Smooth muscle cell (in vitro differentiated cells): ENCODE measurements at regions not wholly inside any gene's neighbourhood (a gene's known extent, or its start where the extent isn't known, plus 50 kb on each side); places are given as distances from the start of the nearest gene placed in this dataset.
"Not testable (repeated sequence)": the region's sequence is repeated elsewhere in the genome, so short reads cannot be mapped to it uniquely, and the experiment has no call there.

Experiments used
- DNase-seq: peaks from one replicate; lab custom pipeline; 2025; ENCODE audit not compliant: unreplicated experiment; lab: John Stamatoyannopoulos, UW
- H2AFZ ChIP-seq: fragments of 200-600 bp; sonication (generic); 2 replicates; pipeline ENCODE4 v1.6.0; 2016; ENCODE audit warnings: antibody characterized with exemption, low read depth, mild to moderate bottlenecking
- H3F3A ChIP-seq: fragments of 200-600 bp; sonication (generic); 2 replicates; pipeline ENCODE4 v1.6.0; 2017; ENCODE audit warnings: antibody characterized with exemption, low read depth
- H3K27ac ChIP-seq: fragments of 200-600 bp; sonication (generic); 2 replicates; pipeline ENCODE4 v1.5.1; 2016; ENCODE audit warnings: low read depth, mild to moderate bottlenecking
- H3K27me3 ChIP-seq: fragments of 200-600 bp; sonication (generic); 2 replicates; pipeline ENCODE4 v1.6.1; 2016; ENCODE audit warnings: low read depth, mild to moderate bottlenecking
- H3K36me3 ChIP-seq: fragments of 200-600 bp; sonication (generic); 2 replicates; pipeline ENCODE4 v1.5.1; 2016; ENCODE audit warnings: low read depth
- H3K4me1 ChIP-seq: fragments of 200-600 bp; sonication (generic); 2 replicates; pipeline ENCODE4 v1.5.1; 2016; ENCODE audit warnings: low read depth
- H3K4me2 ChIP-seq: fragments of 200-600 bp; sonication (generic); 2 replicates; pipeline ENCODE4 v1.6.0; 2016; ENCODE audit warnings: mild to moderate bottlenecking
- H3K4me3 ChIP-seq: fragments of 200-600 bp; sonication (generic); 2 replicates; pipeline ENCODE4 v1.5.1; 2016; ENCODE audit warnings: mild to moderate bottlenecking
- H3K79me2 ChIP-seq: fragments of 200-600 bp; sonication (generic); 2 replicates; pipeline ENCODE4 v1.6.0; 2016; ENCODE audit warnings: low read depth, mild to moderate bottlenecking
- H3K9ac ChIP-seq: fragments of 200-600 bp; sonication (generic); 2 replicates; pipeline ENCODE4 v1.6.0; 2016; ENCODE audit warnings: low read depth
- H3K9me3 ChIP-seq: fragments of 200-600 bp; sonication (generic); replicated peaks from 2 replicates; pipeline ENCODE4 v1.5.1; 2016; ENCODE audit warnings: low read depth
- H4K20me1 ChIP-seq: fragments of 200-600 bp; sonication (generic); 2 replicates; pipeline ENCODE4 v1.6.0; 2016; ENCODE audit warnings: low read depth
- CTCF ChIP-seq: fragments of 200-600 bp; sonication (generic); IDR thresholded peaks from 2 replicates; pipeline ENCODE4 v1.5.1; 2017; ENCODE audit warnings: borderline replicate concordance, mild to moderate bottlenecking, antibody characterized with exemption; ENCODE audit not compliant: insufficient read depth, poor library complexity, severe bottlenecking
- WGBS: methylation state at CpG from one replicate; pipeline ENCODE4 v1.1.7; 2016; ENCODE audit warnings: low lambda C conversion rate; 5-methylcytosine and 5-hydroxymethylcytosine counted together

- Histone ChIP-seq H4K20me1 (no peaks in the 10 kb centered on the region), H3K4me2 (no peak overlapping the region), H3K27ac (no peak overlapping the region), H2AFZ (no peak overlapping the region), H3K4me3 (no peak overlapping the region), H3F3A (no peaks in the 10 kb centered on the region), H3K4me1 (no peaks in the 10 kb centered on the region), H3K9ac (no peak overlapping the region), H3K36me3 (no peaks in the 10 kb centered on the region), H3K27me3 (no peaks in the 10 kb centered on the region), H3K9me3 (peaks cover 4% of the 10 kb centered on the region), H3K79me2 (no peaks in the 10 kb centered on the region)
- no peak for DNase-seq
- no peak for TF ChIP-seq CTCF
- 87% methylated on average over 5 of the region's 5 CpGs for WGBS
Observed at GRCh38 chr10:125593644-125594043, 89.3 kb downstream of the TEX36 start.

- WGBS = 87% methylated on average over 2 of the region's 2 CpGs
- Histone ChIP-seq H3K27ac (no peak overlapping the region), H3K27me3 (no peaks in the 10 kb centered on the region), H4K20me1 (no peaks in the 10 kb centered on the region), H3K4me1 (no peaks in the 10 kb centered on the region), H2AFZ (no peak overlapping the region), H3K4me3 (no peak overlapping the region), H3K79me2 (no peaks in the 10 kb centered on the region), H3K4me2 (no peak overlapping the region), H3K36me3 (no peaks in the 10 kb centered on the region), H3K9me3 (peaks cover 4% of the 10 kb centered on the region), H3F3A (no peaks in the 10 kb centered on the region), H3K9ac (no peak overlapping the region)
- DNase-seq = no peak
- no peak for TF ChIP-seq CTCF
Observed at GRCh38 chr10:125592897-125593296, 90.1 kb downstream of the TEX36 start.

GRCh38 chr10:125591886-125592285 is 91.1 kb downstream of the TEX36 start:
- no peaks in the 10 kb centered on the region for H4K20me1 ChIP-seq

GRCh38 chr10:125588738-125589137 is 94.2 kb downstream of the TEX36 start:
- H3F3A ChIP-seq, H3K4me1 ChIP-seq, H3K36me3 ChIP-seq, H3K27ac ChIP-seq, H4K20me1 ChIP-seq, DNase-seq, H3K79me2 ChIP-seq, H3K9ac ChIP-seq, H3K4me3 ChIP-seq, H2AFZ ChIP-seq, H3K4me2 ChIP-seq, H3K9me3 ChIP-seq, H3K27me3 ChIP-seq: not testable (repeated sequence)
- WGBS = 93% methylated on average over 8 of the region's 8 CpGs

More at GRCh38 chr10:125591886-125592285, 91.1 kb downstream of the TEX36 start:
- Histone ChIP-seq H3F3A (no peaks in the 10 kb centered on the region), H3K9ac (no peak overlapping the region), H3K4me2 (no peak overlapping the region), H3K79me2 (no peaks in the 10 kb centered on the region), H3K4me3 (no peak overlapping the region), H3K27ac (no peak overlapping the region), H3K36me3 (no peaks in the 10 kb centered on the region), H3K27me3 (no peaks in the 10 kb centered on the region), H2AFZ (no peak overlapping the region), H3K9me3 (peaks cover 4% of the 10 kb centered on the region), H3K4me1 (no peaks in the 10 kb centered on the region)
- 91% methylated on average over 7 of the region's 7 CpGs for WGBS
- no peak for TF ChIP-seq CTCF
- DNase-seq = no peak
